Body of pancreas (tissue), 4 donors: ENCODE measurements at regions not wholly inside any gene's neighbourhood (a gene's known extent, or its start where the extent isn't known, plus 50 kb on each side); places are given as distances from the start of the nearest gene placed in this dataset.

Experiments used
- ATAC-seq: fragments of 150-250 bp; one replicate; pipeline ENCODE4 v1.9.1; 2016
- DNase-seq, 4 donors: peaks; one replicate each; pipeline ENCODE4 v3.0.0-alpha.2; 2019
- H3K27ac ChIP-seq, 4 donors: fragments of 200-600 bp; sonication (generic); 1 replicate in 3 of 4; 2 replicates in 1 of 4; pipeline versions ENCODE4 v1.5.1 to v1.6.1; 2016 to 2019; ENCODE audit warnings: mild to moderate bottlenecking in 1 of 4, mixed read lengths in 1 of 4, moderate library complexity in 1 of 4
- H3K27me3 ChIP-seq, 2 donors: fragments of 200-600 bp; sonication (generic); one replicate each; pipeline ENCODE4 v1.6.0; 2016; ENCODE audit warnings: mild to moderate bottlenecking in 1 of 2
- H3K36me3 ChIP-seq, 2 donors: fragments of 200-600 bp; sonication (generic); replicated peaks in 1 of 2; 2 replicates each; pipeline ENCODE4 v1.5.1; 2016; ENCODE audit warnings: low read depth in 2 of 2; ENCODE audit not compliant: insufficient read depth in 1 of 2
- H3K4me1 ChIP-seq: fragments of 200-600 bp; sonication (generic); one replicate; pipeline ENCODE4 v1.6.0; 2016
- H3K4me3 ChIP-seq, 2 donors: fragments of 200-600 bp; sonication (generic); 1 replicate in 1 of 2; 2 replicates in 1 of 2; pipeline ENCODE4 v1.5.1; 2016 to 2019
- H3K9me3 ChIP-seq, 3 donors: fragments of 200-600 bp; sonication (generic); 1 replicate in 2 of 3; 2 replicates in 1 of 3; pipeline ENCODE4 v1.5.1; 2016
- POLR2A ChIP-seq, 3 donors: fragments of 450-650 bp; IDR thresholded peaks; one replicate each; pipeline ENCODE4 v1.6.1; 2016; ENCODE audit warnings: antibody characterized with exemption in 3 of 3, mild to moderate bottlenecking in 2 of 3
- WGBS, 2 donors: methylation state at CpG; one replicate each; pipeline ENCODE4 v1.1.5; 2017; 5-methylcytosine and 5-hydroxymethylcytosine counted together
- intact Hi-C: fragments of 100-400 bp; cut with DNase I; formaldehyde crosslinking; loops from one replicate; pipeline ENCODE4 v1.15.1; 2023
- TF ChIP-seq, protein P1 (sequence below), 7 experiments: fragments of 450-650 bp in 4 of 7; fragments of 200-600 bp in 3 of 7; sonication (generic) in 3 of 7; IDR thresholded peaks; one replicate each; pipeline ENCODE4 v1.5.1; 2016 to 2019; ENCODE audit warnings: antibody characterized with exemption in 7 of 7

DNA sequence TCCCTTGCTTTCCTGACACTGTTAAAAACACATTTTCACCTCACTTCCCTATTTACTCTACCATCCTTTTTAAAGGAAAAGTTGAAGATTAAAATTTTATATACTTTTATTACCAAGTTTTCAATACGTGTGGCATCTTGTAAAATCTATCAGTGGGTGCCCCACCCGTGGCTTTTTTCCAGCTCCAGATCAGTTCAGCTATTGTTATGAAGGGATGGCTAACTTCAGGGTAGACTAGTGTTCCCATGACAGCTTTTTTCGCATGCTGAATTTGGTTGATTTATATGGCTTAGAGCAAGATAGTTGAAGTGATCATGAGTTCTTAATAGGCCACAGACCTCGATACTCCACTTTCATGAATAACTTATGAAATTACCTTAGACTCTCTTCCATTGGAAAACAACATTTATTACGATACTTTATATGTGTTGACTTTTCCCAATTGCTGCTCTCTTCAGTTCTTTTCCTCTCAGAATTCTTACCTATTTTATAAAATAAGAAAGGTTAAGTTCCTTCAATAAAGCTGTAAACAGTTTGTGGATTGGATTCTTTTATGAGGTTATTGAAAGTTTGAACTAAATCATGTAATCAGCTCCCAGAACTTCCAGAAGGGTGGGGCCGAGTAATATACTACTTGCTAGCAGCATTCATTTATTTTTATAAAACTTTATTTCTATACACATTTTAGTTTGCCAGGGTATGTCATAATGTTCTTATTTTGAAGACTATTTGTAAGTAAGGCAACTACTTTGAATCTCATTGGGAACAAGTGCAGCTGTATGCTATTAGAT, 680.9 kb downstream of the SATB2 start:
- no peak for ATAC-seq
- no peaks in the 10 kb centered on the region for H3K36me3 ChIP-seq
- TF ChIP-seq, protein P1, sequence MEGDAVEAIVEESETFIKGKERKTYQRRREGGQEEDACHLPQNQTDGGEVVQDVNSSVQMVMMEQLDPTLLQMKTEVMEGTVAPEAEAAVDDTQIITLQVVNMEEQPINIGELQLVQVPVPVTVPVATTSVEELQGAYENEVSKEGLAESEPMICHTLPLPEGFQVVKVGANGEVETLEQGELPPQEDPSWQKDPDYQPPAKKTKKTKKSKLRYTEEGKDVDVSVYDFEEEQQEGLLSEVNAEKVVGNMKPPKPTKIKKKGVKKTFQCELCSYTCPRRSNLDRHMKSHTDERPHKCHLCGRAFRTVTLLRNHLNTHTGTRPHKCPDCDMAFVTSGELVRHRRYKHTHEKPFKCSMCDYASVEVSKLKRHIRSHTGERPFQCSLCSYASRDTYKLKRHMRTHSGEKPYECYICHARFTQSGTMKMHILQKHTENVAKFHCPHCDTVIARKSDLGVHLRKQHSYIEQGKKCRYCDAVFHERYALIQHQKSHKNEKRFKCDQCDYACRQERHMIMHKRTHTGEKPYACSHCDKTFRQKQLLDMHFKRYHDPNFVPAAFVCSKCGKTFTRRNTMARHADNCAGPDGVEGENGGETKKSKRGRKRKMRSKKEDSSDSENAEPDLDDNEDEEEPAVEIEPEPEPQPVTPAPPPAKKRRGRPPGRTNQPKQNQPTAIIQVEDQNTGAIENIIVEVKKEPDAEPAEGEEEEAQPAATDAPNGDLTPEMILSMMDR (IDR thresholded peaks at IDR 0.05): no peak
- TF ChIP-seq POLR2A (IDR thresholded peaks at IDR 0.05): no peak
- no peak overlapping the region for H3K27ac ChIP-seq
- H3K9me3 ChIP-seq: no peaks in the 10 kb centered on the region
- H3K27me3 ChIP-seq: no peaks in the 10 kb centered on the region
- H3K4me1 ChIP-seq: no peaks in the 10 kb centered on the region
- DNase-seq: no peak
- H3K4me3 ChIP-seq: no peak overlapping the region
- intact Hi-C loops: no loop called here
- WGBS, 2 donors: 50 to 59% methylated on average over 6 of the region's 6 CpGs

- DNase-seq (no peak), ATAC-seq (no peak)
- H3K4me3 ChIP-seq: no peak overlapping the region
- H3K27ac ChIP-seq: no peak overlapping the region
- TF ChIP-seq, protein P1 (IDR thresholded peaks at IDR 0.05): no peak
- no peak for TF ChIP-seq POLR2A (IDR thresholded peaks at IDR 0.05)
- H3K4me1 ChIP-seq: no peaks in the 10 kb centered on the region
- 57 to 62% methylated on average over 5 of the region's 5 CpGs for WGBS, 2 donors
- intact Hi-C loops: no loop called here
- H3K27me3 ChIP-seq: no peaks in the 10 kb centered on the region
- no peaks in the 10 kb centered on the region for H3K36me3 ChIP-seq
- H3K9me3 ChIP-seq: no peaks in the 10 kb centered on the region
These were observed 682.0 kb downstream of the SATB2 start for GRCh38 chr2:198775737-198776136.

DNA sequence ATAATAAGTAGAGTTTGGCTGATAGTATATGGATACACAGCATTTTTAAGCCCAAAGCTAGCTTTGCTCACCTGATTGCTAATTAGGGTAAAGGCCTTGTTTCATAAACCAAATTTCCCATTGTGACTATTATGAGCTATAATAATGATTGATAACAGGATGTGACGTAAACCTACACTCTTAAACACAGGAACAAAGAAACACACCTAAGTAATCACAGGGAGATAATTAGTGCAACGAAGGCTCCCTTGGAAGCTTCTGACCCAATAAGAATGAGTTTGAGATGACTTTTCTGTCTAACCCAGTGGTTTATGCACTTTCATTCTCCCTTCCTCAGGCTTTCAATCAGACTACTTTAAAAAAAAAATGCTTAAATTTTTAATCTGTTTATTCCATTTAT, 683.2 kb downstream of the SATB2 start:
- Histone ChIP-seq H3K4me1 (no peaks in the 10 kb centered on the region), H3K36me3 (no peaks in the 10 kb centered on the region), H3K27ac (no peak overlapping the region), H3K9me3 (no peaks in the 10 kb centered on the region), H3K27me3 (no peaks in the 10 kb centered on the region), H3K4me3 (no peak overlapping the region)
- intact Hi-C loops: no loop called here
- DNase-seq: no peak
- WGBS, 2 donors: 24 to 47% methylated on average over 2 of the region's 2 CpGs
- ATAC-seq: no peak
- TF ChIP-seq POLR2A (IDR thresholded peaks at IDR 0.05): no peak
- TF ChIP-seq, protein P1 (IDR thresholded peaks at IDR 0.05): no peak

- H3K4me3 ChIP-seq: no peak overlapping the region
- WGBS, 2 donors: 54 to 56% methylated on average over 5 of the region's 5 CpGs
- no peak overlapping the region for H3K27ac ChIP-seq
- no peak for ATAC-seq
- DNase-seq: no peak
- no peaks in the 10 kb centered on the region for H3K27me3 ChIP-seq
- no peaks in the 10 kb centered on the region for H3K4me1 ChIP-seq
- H3K36me3 ChIP-seq: no peaks in the 10 kb centered on the region
- intact Hi-C loops: no loop called here
- TF ChIP-seq, protein P1 (IDR thresholded peaks at IDR 0.05): no peak
- no peak for TF ChIP-seq POLR2A (IDR thresholded peaks at IDR 0.05)
- H3K9me3 ChIP-seq: no peaks in the 10 kb centered on the region
These were observed 690.0 kb downstream of the SATB2 start for GRCh38 chr2:198767694-198768093.

GRCh38 chr2:198763793-198764192, 693.9 kb downstream of the SATB2 start:
- ATAC-seq (no peak), DNase-seq (no peak)
- no peak overlapping the region for H3K4me3 ChIP-seq
- H3K4me1 ChIP-seq: no peaks in the 10 kb centered on the region
- H3K9me3 ChIP-seq: no peaks in the 10 kb centered on the region
- H3K27ac ChIP-seq: no peak overlapping the region
- no peaks in the 10 kb centered on the region for H3K36me3 ChIP-seq
- H3K27me3 ChIP-seq: no peaks in the 10 kb centered on the region
- TF ChIP-seq POLR2A (IDR thresholded peaks at IDR 0.05): no peak
- TF ChIP-seq, protein P1 (IDR thresholded peaks at IDR 0.05): no peak
- WGBS, 2 donors: 21 to 35% methylated on average over 1 of the region's 1 CpG
- intact Hi-C loops: no loop called here
